Posterior cingulate gyrus (tissue), 11 donors: ENCODE measurements at regions not wholly inside any gene's neighbourhood (a gene's known extent, or its start where the extent isn't known, plus 50 kb on each side); places are given as distances from the start of the nearest gene placed in this dataset.

ENCODE experiments used
- DNase-seq, 10 donors: peaks; one replicate each; pipeline versions ENCODE4 v3.0.0 to v3.0.0-alpha.2; 2020 to 2021; ENCODE audit warnings: mixed read lengths in 3 of 10
- intact Hi-C: fragments of 100-400 bp; cut with DNase I; formaldehyde crosslinking; loops from one replicate; pipeline ENCODE4 v1.15.1; 2023

GRCh38 chr2:10183146-10183675, 60.7 kb downstream of the RRM2 start:
- DNase-seq: peak in 2 of 10 donors; percentile 37 to 59
- intact Hi-C loops: no loop called here

GRCh38 chr2:10184421-10184820, 61.9 kb downstream of the RRM2 start:
- intact Hi-C loops: no loop called here
- DNase-seq: peak in 2 of 10 donors; percentile 56 to 70

GRCh38 chr2:10185046-10185445, 62.5 kb downstream of the RRM2 start:
- intact Hi-C loops: no loop called here
- peak in 2 of 10 donors; percentile 37 to 80 for DNase-seq

GRCh38 chr2:10185755-10186154, 63.2 kb downstream of the RRM2 start:
- peak in 1 of 10 donors; percentile 24 for DNase-seq
- intact Hi-C loops: no loop called here

- intact Hi-C loops: no loop called here
- peak in 2 of 10 donors; percentile 50 to 76 for DNase-seq
Observed at GRCh38 chr2:10186868-10187535, 64.5 kb downstream of the RRM2 start.

- intact Hi-C loops: no loop called here
Observed at GRCh38 chr2:10187661-10188060, 65.1 kb downstream of the RRM2 start.

GRCh38 chr2:10188211-10188610, 65.7 kb downstream of the RRM2 start:
- intact Hi-C loops: no loop called here
- no peak for DNase-seq

More at GRCh38 chr2:10187661-10188060, 65.1 kb downstream of the RRM2 start:
- peak in 1 of 10 donors; percentile 70 for DNase-seq

- intact Hi-C loops: no loop called here
- no peak for DNase-seq
Observed at GRCh38 chr2:10188729-10189305, 66.3 kb downstream of the RRM2 start.

GRCh38 chr2:10190255-10190654, 67.7 kb downstream of the RRM2 start:
- intact Hi-C loops: no loop called here
- DNase-seq: no peak

GRCh38 chr2:10190737-10191532, 68.4 kb downstream of the RRM2 start:
- intact Hi-C loops: no loop called here
- DNase-seq: no peak

GRCh38 chr2:10191554-10191953, 69.0 kb downstream of the RRM2 start:
- intact Hi-C loops: no loop called here
- no peak for DNase-seq

GRCh38 chr2:10192392-10193015, 70.0 kb downstream of the RRM2 start:
- DNase-seq: no peak
- intact Hi-C loops: no loop called here

GRCh38 chr2:10193276-10193795, 70.8 kb downstream of the RRM2 start:
- intact Hi-C loops: no loop called here
- DNase-seq: peak in 1 of 10 donors; percentile 82

GRCh38 chr2:10193851-10194820, 71.6 kb downstream of the RRM2 start:
- DNase-seq: peak in 1 of 10 donors; percentile 68
- intact Hi-C loops: no loop called here

- intact Hi-C loops: no loop called here
- DNase-seq: peak in 1 of 10 donors; percentile 80
Observed at GRCh38 chr2:10195278-10196109, 73.0 kb downstream of the RRM2 start.

GRCh38 chr2:10196110-10196892, 73.8 kb downstream of the RRM2 start:
- peak in 3 of 10 donors; percentile 33 to 86 (median 49) for DNase-seq

GRCh38 chr2:10196948-10197696, 74.6 kb downstream of the RRM2 start:
- intact Hi-C loops: no loop called here
- peak in 1 of 10 donors; percentile 78 for DNase-seq

More at GRCh38 chr2:10196110-10196892, 73.8 kb downstream of the RRM2 start:
- intact Hi-C loops: no loop called here
